GM21390 (cell line): ENCODE measurements at regions not wholly inside any gene's neighbourhood (a gene's known extent, or its start where the extent isn't known, plus 50 kb on each side); places are given as distances from the start of the nearest gene placed in this dataset.
"Not testable (repeated sequence)": the region's sequence is repeated elsewhere in the genome, so short reads cannot be mapped to it uniquely, and the experiment has no call there.

Experiments used
- ATAC-seq: cut with Tn5 transposase; IDR thresholded peaks from one replicate; pipeline ENCODE4 v1.9.1; 2021; ENCODE audit not compliant: unreplicated experiment

GRCh38 chr18:27585602-27586173 lies 400.6 kb upstream of the CHST9 start:
- ATAC-seq, result no peak

GRCh38 chr18:27583466-27583865 lies 398.4 kb upstream of the CHST9 start:
- no peak for ATAC-seq

- ATAC-seq, result no peak
Measured at GRCh38 chr18:27582760-27583412, 397.8 kb upstream of the CHST9 start.

GRCh38 chr18:27581296-27581904 lies 396.3 kb upstream of the CHST9 start:
- ATAC-seq, result no peak

GRCh38 chr18:27579364-27579763 lies 394.3 kb upstream of the CHST9 start:
- no peak for ATAC-seq

- ATAC-seq, result no peak
Measured at GRCh38 chr18:27577752-27578151, 392.6 kb upstream of the CHST9 start.

- no peak for ATAC-seq
Measured at GRCh38 chr18:27577265-27577664, 392.2 kb upstream of the CHST9 start.

- no peak for ATAC-seq
Measured at GRCh38 chr18:27567434-27567833, 382.3 kb upstream of the CHST9 start.

- ATAC-seq, result no peak
Measured at GRCh38 chr18:27564066-27564465, 379.0 kb upstream of the CHST9 start.

GRCh38 chr18:27558388-27559155 lies 373.5 kb upstream of the CHST9 start:
- ATAC-seq, result no peak

GRCh38 chr18:27556741-27557140 lies 371.6 kb upstream of the CHST9 start:
- no peak for ATAC-seq

- ATAC-seq, result no peak
Measured at GRCh38 chr18:27549335-27550039, 364.4 kb upstream of the CHST9 start.

- ATAC-seq, result no peak
Measured at GRCh38 chr18:27546991-27547390, 361.9 kb upstream of the CHST9 start.

- ATAC-seq, result no peak
Measured at GRCh38 chr18:27544206-27544605, 359.1 kb upstream of the CHST9 start.

- no peak for ATAC-seq
Measured at GRCh38 chr18:27541293-27541692, 356.2 kb upstream of the CHST9 start.

GRCh38 chr18:27540111-27540510 lies 355.0 kb upstream of the CHST9 start:
- ATAC-seq, result no peak

- ATAC-seq, result no peak
Measured at GRCh38 chr18:27528925-27529521, 343.9 kb upstream of the CHST9 start.

GRCh38 chr18:27527856-27528255 lies 342.7 kb upstream of the CHST9 start:
- no peak for ATAC-seq

- no peak for ATAC-seq
Measured at GRCh38 chr18:27520401-27520800, 335.3 kb upstream of the CHST9 start.

GRCh38 chr18:27510036-27510633 lies 325.0 kb upstream of the CHST9 start:
- ATAC-seq, result not testable (repeated sequence)
